ENCODE measurements at regions not wholly inside any gene's neighbourhood (a gene's known extent, or its start where the extent isn't known, plus 50 kb on each side); places are given as distances from the start of the nearest gene placed in this dataset.

DNA sequence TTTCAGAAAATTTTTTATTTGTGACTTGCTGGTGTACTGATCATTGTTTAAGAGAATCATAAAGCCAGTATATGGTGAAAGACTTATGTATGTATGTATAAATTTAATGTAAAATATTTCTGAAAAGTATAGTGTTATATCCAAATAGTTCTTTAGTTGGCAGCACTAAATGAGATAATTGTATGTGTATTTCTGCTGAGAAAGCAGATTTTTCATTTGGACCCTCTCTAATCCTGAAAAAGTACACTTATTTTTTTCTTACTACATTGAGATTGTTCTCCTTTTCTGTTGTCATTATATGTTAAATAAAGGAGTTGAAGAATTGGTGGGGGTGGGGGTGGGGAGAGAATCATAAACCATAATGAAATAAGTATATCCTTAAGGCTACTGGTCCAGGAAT lies 324.9 kb upstream of the SUCLG2 start:
- FAIRE-seq (no peak), ATAC-seq (no peak), DNase-seq (ENCODE audit: low read depth in 1 of 2, low spot score in 1 of 2) (no peak)
- H3K9me3 ChIP-seq, result no peaks in the 10 kb centered on the region
- no peak overlapping the region for H3K4me3 ChIP-seq
- H3K27ac ChIP-seq, result no peak overlapping the region
- TF ChIP-seq MAFK (IDR thresholded peaks at IDR 0.05; ENCODE audit: partially characterized antibody), result peak; percentile 52
- no peak for TF ChIP-seq CBX2 (IDR thresholded peaks at IDR 0.05; ENCODE audit: borderline replicate concordance, low read depth)
- no peak for TF ChIP-seq ZFP36 (IDR thresholded peaks at IDR 0.05; ENCODE audit: borderline replicate concordance, partially characterized antibody)
- TF ChIP-seq, protein P1, sequence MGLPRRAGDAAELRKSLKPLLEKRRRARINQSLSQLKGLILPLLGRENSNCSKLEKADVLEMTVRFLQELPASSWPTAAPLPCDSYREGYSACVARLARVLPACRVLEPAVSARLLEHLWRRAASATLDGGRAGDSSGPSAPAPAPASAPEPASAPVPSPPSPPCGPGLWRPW (IDR thresholded peaks at IDR 0.05), result no peak
- TF ChIP-seq, protein P2, sequence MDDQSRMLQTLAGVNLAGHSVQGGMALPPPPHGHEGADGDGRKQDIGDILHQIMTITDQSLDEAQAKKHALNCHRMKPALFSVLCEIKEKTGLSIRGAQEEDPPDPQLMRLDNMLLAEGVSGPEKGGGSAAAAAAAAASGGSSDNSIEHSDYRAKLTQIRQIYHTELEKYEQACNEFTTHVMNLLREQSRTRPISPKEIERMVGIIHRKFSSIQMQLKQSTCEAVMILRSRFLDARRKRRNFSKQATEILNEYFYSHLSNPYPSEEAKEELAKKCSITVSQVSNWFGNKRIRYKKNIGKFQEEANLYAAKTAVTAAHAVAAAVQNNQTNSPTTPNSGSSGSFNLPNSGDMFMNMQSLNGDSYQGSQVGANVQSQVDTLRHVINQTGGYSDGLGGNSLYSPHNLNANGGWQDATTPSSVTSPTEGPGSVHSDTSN (IDR thresholded peaks at IDR 0.05), result no peak
- no peak for TF ChIP-seq GATA3 (IDR thresholded peaks at IDR 0.05; ENCODE audit: borderline replicate concordance)
- TF ChIP-seq NPAS2 (CRISPR knock-in tag; IDR thresholded peaks at IDR 0.05; ENCODE audit: borderline replicate concordance), result no peak
- no peak for TF ChIP-seq TFCP2L1 (CRISPR knock-in tag; IDR thresholded peaks at IDR 0.05)
- POLR2A ChIA-PET, result no interaction called here
- H3K4me1 ChIP-seq, result no peaks in the 10 kb centered on the region
- CTCF ChIA-PET, result no interaction called here
- no peak overlapping the region for H3K4me2 ChIP-seq

DNA sequence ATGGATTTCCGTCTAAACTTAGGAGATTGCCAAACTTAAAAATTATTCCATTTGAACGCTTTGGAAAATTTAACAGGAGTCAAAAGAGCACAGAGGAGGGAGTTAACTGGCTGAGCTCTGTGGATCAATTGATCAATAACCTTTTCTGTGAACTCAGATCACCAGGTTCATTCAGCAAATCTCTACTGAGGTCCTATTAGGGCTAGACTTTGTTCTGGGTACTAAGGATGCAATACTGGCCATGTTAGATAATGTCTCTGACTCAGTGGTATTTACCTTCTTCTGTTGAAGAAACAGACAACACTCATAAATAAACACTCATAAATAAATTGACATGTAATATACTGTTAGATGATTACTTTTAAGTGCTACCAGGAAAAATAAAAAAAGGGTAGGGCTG lies 323.4 kb upstream of the SUCLG2 start:
- Histone ChIP-seq H3K4me2 (no peak overlapping the region), H3K9me3 (no peaks in the 10 kb centered on the region), H3K27ac (no peak overlapping the region), H3K4me1 (no peaks in the 10 kb centered on the region), H3K4me3 (no peak overlapping the region)
- ChIA-PET POLR2A (no interaction called here), CTCF (no interaction called here)
- TF ChIP-seq, protein P2 (IDR thresholded peaks at IDR 0.05), result no peak
- TF ChIP-seq POLR2AphosphoS2 (conservative IDR thresholded peaks at IDR 0.05; ENCODE audit: low read length) (no peak), ESRRA (IDR thresholded peaks at IDR 0.05; ENCODE audit: borderline replicate concordance, low read length) (no peak), TFCP2L1 (CRISPR knock-in tag; IDR thresholded peaks at IDR 0.05) (no peak), RARB (CRISPR knock-in tag; IDR thresholded peaks at IDR 0.05) (no peak)
- TF ChIP-seq, protein P3, sequence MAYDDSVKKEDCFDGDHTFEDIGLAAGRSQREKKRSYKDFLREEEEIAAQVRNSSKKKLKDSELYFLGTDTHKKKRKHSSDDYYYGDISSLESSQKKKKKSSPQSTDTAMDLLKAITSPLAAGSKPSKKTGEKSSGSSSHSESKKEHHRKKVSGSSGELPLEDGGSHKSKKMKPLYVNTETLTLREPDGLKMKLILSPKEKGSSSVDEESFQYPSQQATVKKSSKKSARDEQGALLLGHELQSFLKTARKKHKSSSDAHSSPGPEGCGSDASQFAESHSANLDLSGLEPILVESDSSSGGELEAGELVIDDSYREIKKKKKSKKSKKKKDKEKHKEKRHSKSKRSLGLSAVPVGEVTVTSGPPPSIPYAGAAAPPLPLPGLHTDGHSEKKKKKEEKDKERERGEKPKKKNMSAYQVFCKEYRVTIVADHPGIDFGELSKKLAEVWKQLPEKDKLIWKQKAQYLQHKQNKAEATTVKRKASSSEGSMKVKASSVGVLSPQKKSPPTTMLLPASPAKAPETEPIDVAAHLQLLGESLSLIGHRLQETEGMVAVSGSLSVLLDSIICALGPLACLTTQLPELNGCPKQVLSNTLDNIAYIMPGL (CRISPR knock-in tag; IDR thresholded peaks at IDR 0.05; ENCODE audit: borderline replicate concordance), result no peak
- ATAC-seq (no peak), FAIRE-seq (no peak), DNase-seq (ENCODE audit: low read depth in 1 of 2, low spot score in 1 of 2) (no peak)
- 25% methylated on average over 2 of the region's 2 CpGs for WGBS (ENCODE audit: missing lambda C conversion rate)

DNA sequence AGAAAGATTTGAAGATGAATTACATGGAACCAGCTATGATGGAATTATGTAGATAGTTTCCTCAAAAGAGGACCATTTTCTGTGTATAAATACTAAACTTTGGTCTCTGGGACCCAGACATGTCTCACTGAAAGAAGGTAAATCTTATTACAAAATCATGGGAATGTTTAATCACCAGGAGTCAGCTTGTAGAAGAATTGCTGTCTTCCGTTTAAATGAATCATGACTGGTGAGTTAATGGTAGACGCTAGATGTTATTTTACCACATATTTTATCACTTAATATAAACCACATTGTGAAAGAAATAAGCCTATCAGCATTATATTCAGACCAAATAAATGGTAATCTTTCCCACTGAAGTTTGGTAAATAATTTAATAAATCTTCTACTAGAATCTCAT lies 322.3 kb upstream of the SUCLG2 start:
- Histone ChIP-seq H3K9me3 (no peaks in the 10 kb centered on the region), H3K4me2 (no peak overlapping the region), H3K4me3 (no peak overlapping the region), H3K27ac (no peak overlapping the region), H3K4me1 (no peaks in the 10 kb centered on the region)
- DNase-seq (ENCODE audit: low read depth in 1 of 2, low spot score in 1 of 2), result no peak
- ChIA-PET POLR2A (no interaction called here), CTCF (no interaction called here)
- ATAC-seq, result no peak
- WGBS (ENCODE audit: missing lambda C conversion rate), result 7% methylated on average over 2 of the region's 2 CpGs
- TF ChIP-seq, protein P4, sequence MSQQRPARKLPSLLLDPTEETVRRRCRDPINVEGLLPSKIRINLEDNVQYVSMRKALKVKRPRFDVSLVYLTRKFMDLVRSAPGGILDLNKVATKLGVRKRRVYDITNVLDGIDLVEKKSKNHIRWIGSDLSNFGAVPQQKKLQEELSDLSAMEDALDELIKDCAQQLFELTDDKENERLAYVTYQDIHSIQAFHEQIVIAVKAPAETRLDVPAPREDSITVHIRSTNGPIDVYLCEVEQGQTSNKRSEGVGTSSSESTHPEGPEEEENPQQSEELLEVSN (IDR thresholded peaks at IDR 0.05; ENCODE audit: borderline replicate concordance, low read depth), result no peak
- TF ChIP-seq, protein P5, sequence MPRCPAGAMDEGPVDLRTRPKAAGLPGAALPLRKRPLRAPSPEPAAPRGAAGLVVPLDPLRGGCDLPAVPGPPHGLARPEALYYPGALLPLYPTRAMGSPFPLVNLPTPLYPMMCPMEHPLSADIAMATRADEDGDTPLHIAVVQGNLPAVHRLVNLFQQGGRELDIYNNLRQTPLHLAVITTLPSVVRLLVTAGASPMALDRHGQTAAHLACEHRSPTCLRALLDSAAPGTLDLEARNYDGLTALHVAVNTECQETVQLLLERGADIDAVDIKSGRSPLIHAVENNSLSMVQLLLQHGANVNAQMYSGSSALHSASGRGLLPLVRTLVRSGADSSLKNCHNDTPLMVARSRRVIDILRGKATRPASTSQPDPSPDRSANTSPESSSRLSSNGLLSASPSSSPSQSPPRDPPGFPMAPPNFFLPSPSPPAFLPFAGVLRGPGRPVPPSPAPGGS (IDR thresholded peaks at IDR 0.05), result no peak
- TF ChIP-seq TFCP2L1 (CRISPR knock-in tag; IDR thresholded peaks at IDR 0.05) (no peak), CHD4 (IDR thresholded peaks at IDR 0.05; ENCODE audit: borderline replicate concordance) (no peak), EP300 (IDR thresholded peaks at IDR 0.05) (no peak)
- FAIRE-seq, result no peak

Data from A549 (cell line).